Anterior cingulate cortex (tissue), 58 donors: ENCODE measurements at regions not wholly inside any gene's neighbourhood (a gene's known extent, or its start where the extent isn't known, plus 50 kb on each side); places are given as distances from the start of the nearest gene placed in this dataset.

ENCODE experiments used
- DNase-seq, 58 donors: peaks; one replicate each; lab custom pipeline; 2025; lab: John Stamatoyannopoulos, UW

DNA sequence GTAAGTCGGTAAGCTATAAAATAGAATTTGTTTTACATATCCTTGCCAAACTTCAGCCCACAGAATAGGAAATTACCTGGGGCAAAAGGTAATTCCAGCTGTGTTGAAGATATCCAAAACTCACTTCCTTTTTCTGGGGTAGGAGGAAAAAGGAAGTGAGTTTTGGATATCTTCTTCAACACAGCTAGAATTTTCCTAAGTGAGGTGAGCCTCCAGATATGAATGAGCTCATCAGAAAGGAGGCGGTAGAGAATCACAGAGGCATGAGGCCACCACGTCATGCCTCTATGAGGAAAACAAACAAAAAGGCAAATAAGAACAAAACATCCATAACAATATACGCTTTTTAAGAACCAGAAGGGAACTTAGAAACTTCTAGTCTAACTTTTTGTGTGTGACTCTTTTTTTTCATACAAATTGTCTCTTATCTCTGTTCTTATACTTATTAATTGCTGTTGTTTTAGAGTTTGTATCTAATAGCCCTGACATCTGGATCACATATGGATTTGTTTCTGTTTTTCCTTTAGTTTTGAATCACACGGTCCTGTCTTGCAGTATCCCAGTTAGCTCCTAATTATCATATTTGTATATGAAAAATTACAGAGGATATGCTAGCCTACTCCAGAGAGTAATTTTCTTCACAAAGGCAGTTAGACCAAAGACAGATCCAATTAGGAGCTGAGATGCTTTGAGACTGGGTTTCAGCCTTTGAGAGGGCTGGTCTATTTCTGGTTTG, 104.5 kb downstream of the RBM43 start:
- DNase-seq, result no peak

- no peak for DNase-seq
These were observed 105.2 kb downstream of the RBM43 start for GRCh38 chr2:151156431-151156830.

DNA sequence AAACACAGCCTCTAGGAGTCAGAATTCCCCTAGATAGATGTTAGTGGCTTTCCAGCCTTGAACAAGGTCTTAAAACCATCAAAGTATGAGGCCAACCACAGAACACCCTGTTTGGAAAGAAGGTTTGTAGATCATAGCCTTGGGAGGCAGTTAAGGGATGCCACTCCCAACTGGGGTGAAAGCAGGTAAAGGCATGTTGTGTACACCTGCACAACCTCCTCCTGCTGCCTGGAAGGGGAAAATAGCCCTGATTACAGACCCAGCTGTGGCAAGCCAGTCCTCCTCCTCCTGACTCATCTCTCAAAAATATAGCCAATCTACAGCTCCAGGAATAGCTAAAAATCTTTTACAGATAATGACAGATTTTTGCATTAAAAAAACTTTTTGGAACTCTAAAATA, 108.1 kb downstream of the RBM43 start:
- DNase-seq, result no peak

- no peak for DNase-seq
These were observed 111.0 kb downstream of the RBM43 start for GRCh38 chr2:151150331-151151320.

GRCh38 chr2:151138507-151138906, 123.2 kb downstream of the RBM43 start:
- no peak for DNase-seq

GRCh38 chr2:151137526-151137925, 124.1 kb downstream of the RBM43 start:
- DNase-seq, result no peak

DNA sequence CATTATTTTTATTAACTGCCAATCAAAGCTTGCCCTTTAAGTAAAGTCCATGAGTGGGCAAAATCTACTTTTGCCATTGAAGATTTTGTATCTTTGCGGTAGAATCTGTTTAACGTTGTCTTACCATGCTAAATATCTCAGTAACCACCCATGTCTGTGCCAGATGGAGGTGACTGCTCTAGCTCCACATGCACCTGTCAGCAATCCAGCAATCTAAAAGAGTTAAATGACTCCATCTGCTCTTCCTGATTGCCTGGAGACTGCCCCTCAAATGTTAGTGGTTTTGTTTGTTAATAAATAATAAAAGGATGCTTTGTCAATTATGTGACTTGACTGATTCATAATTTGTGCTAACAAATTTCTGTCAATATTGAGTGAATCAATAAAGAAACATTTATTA, 141.7 kb downstream of the RBM43 start:
- no peak for DNase-seq

DNA sequence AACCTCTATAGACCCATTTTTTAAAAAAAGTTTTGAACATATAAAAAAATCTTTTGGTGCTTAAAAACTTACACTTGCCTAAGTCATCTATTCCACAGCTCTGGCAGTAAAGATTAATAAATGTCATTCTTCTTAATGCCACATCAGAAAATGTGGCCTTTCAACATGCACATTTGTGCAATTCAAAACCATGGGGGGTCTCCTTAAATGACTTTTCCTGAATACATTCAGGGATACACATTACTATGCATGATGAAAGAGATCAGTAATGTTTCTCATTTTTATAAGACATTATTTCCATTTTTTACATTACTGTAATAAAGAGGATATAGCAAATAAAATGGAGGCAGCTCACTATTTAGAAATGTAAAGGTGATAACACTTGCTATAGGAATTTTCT, 142.3 kb downstream of the RBM43 start:
- DNase-seq, result no peak

- no peak for DNase-seq
These were observed 143.4 kb downstream of the RBM43 start for GRCh38 chr2:151118269-151118668.

DNA sequence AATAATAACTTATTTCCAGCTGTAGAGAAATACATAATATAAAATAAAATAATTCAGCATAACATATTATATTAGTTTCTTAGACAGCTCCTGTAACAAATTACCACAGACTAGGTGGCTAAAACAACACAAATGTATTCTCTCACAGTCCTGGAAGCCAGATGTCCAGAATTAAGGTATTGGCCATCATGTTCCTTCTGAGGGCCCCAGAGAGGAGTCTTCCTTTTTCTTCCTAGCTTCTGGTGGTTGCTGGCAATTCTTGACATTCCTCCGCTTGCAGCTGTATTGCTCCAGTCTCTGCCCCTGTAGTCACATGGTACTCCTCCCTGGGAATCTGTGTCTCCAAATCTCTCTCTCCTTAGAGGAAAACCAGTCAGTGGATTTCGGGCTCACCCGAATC, 146.8 kb downstream of the RBM43 start:
- DNase-seq, result no peak

GRCh38 chr2:151113318-151113717, 148.3 kb downstream of the RBM43 start:
- DNase-seq, result no peak

- DNase-seq, result no peak
These were observed 149.9 kb downstream of the RBM43 start for GRCh38 chr2:151111599-151112278.

- DNase-seq, result no peak
These were observed 154.7 kb downstream of the RBM43 start for GRCh38 chr2:151106805-151107506.

GRCh38 chr2:151103551-151103950, 158.1 kb downstream of the RBM43 start:
- DNase-seq, result no peak

DNA sequence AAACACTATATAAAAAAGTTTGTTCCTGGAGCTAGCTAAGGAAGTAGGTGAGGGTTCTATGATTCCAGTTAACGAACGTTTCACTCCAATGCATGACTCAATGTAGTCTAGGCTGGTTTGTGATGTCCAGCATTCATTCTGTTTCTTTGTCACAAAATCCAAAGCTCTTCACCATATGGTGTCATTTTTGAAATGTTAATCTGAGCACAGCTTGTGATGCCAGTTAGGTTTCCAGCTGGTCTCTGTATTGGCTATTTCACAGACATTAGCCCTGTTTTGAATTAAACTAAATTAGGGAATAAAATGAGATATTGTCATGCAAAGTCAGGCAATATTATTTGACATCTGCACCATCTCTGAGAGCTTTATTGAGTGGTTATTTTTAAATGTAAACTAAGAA, 159.4 kb downstream of the RBM43 start:
- no peak for DNase-seq

DNA sequence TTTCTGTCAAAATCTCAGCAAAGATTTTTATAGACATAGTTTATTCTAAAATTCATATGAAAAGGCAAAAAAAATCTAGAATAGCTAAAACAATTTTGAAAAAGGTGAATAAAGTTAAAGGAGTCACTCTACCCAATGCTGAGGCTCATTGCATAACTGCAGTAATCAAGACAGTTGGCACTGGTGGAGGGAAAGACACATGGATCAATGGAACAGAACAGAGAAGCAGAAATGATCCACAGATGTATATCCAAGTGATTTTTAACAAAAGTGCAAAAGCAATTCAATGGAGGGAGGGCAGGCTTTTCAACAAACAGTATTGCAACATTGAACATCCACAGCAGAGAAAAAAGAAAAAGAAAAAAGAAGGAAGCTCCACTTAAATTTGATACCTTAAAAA, 162.8 kb downstream of the RBM43 start:
- DNase-seq, result no peak

DNA sequence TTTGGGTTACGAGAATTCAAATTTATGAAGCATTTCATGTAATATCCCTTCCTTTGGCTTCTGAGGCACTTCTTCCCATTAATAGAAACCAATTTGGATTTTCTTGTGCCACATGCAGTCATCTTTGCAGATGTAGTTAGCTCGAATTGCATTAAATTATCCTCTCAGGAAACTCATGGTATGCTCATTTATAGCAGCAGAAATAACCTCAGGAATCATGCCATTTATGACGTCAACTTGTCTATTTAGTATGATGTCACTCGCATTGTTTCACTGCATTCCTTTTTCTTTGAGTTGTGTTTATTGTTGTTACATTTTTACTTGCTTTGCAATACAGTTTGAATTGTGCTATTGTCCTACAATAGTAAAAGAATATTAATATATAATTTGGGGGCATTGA, 163.8 kb downstream of the RBM43 start:
- DNase-seq, result no peak

DNA sequence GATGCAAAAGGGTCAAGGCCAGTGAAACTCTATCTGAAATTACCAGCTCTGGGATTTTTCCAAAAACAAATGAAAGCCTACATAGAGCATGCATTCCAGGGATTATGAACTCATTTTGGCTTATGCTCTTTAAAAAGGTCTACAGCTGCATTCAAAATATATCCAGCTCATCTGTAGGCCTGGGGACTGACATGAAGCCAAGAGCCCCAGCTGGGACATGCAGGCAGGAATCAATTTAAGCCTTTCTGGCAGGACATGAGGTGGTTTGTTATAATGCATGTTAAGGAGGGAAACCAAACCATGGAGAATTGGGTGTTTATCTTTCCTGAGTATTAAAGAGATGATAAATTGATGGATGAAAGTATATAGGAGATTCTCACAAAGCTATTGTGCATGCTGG, 164.5 kb downstream of the RBM43 start:
- no peak for DNase-seq

GRCh38 chr2:151096235-151096634, 165.4 kb downstream of the RBM43 start:
- no peak for DNase-seq

GRCh38 chr2:151095463-151095862, 166.2 kb downstream of the RBM43 start:
- DNase-seq, result no peak
